Activated naive CD8-positive, alpha-beta T cell treated with anti-CD3 and anti-CD28 coated beads, Interleukin-2, amount 50 U/mL, for 16 hours (primary cell): ENCODE measurements at regions not wholly inside any gene's neighbourhood (a gene's known extent, or its start where the extent isn't known, plus 50 kb on each side); places are given as distances from the start of the nearest gene placed in this dataset.
"Not testable (repeated sequence)": the region's sequence is repeated elsewhere in the genome, so short reads cannot be mapped to it uniquely, and the experiment has no call there.

ENCODE experiments used
- DNase-seq: peaks from one replicate; pipeline ENCODE4 v3.0.0-alpha.2; 2020; ENCODE audit warnings: low read depth, low spot score

DNA sequence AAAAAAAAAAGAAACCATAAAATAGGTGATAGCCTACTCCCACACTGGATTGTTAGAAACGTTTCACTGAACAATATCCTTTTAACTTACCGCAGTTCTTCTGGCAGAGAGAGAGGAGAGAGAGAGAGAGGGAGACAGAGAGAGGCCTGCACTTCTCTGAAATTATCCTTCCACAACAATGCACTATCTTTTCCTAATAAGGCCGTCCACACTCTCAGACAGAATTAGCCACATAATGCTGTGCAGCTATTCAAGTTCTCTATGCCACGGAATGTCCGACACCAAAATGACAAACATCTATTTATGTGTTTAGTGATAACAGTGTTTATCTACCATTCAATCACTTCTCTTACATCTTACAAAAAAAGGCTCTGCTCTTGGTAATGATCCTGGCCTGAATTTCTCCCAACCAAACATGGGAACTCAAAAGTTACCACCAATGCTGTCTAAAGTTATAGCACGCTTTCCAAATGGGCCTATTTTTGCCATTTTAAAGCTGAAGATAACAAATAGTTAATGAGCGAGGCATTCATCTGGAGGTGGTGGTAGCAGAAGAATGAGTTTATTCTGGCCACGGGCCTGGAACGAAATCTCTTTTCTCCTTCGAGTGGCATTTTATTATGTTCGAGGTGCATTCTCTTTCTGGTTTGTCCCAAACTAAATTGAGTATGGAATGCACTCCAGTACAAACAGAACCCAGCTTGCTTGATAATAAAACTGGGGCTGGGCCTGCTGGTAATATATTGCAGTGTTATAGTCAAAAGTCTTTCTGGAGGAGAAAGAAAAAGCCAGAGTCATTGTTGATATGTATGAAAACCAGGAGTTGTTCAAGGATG lies 160.2 kb upstream of the SVIL start:
- no peak for DNase-seq

DNA sequence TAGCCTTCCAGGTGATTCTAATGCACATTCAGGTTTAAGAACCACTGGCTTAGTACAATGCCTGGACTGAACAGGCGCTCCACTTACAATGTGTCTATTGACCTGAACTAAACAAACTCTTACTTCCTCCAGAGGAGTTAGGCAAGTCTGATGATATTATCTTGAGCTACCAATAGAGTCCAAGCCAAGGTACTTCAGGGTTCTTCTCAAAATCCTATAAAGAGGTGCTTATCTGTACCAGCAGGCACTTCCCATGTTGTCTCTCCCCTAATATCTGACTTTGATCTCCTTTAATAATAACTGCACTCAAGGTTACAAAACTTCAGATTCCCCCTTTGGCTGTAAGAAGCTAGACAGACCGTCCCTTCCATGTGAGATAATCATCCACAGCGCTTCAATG lies 157.0 kb upstream of the SVIL start:
- DNase-seq, result no peak

DNA sequence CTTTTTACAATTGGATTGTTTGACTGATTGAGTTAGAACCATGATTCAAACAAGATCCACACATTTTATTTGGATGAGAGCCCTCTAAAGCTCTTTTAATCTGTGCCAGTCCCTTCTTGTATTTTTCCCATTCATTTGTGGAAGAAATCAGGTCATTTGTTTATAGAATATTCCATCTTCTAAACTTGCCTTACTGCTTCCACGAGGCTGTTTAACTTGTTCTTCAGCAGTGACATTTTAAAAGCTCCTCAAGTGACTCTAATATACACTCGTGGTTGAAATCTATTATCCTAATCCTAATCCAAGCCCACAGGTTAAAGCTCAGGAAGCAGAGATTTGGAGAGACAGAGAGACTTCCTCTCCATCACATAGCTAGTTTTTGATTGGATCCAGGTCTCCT lies 155.4 kb upstream of the SVIL start:
- no peak for DNase-seq

DNA sequence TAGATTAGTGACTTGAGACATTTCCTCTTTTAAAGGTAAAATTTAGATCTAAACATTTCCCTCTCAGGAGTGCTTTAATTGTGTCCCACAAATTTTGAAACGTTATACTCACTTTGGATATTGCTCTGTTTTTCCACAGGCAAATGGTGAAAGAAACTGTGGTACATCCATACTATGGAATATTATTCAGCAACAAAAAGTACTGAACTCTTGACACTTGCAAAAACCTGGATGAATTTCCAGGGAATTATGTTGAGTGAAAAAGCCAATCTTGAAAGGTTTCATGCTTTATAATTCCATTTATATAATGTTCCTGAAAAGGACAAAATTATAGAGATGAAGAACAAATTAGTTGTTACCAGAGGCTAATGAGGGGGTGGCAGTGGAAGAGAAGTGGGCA lies 153.3 kb upstream of the SVIL start:
- DNase-seq, result no peak

DNA sequence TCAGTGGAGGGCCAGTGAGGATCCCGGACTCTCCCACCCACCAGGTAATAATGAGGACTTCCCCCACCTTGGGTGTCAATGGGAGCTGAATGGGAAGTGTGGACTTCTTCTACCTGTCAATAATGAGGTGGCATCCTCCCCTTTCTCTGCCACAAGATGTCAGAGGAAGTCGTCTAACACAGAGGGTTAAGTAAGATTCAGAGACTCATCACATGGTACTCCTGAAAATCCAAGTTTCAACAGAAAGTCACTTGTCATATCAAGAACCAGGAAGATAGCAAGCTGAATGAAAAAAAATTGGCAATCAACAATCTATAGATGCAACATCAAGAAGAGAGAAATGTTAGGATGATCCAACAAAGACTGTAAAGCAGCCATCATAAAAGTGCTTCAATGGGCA lies 150.9 kb upstream of the SVIL start:
- no peak for DNase-seq

DNA sequence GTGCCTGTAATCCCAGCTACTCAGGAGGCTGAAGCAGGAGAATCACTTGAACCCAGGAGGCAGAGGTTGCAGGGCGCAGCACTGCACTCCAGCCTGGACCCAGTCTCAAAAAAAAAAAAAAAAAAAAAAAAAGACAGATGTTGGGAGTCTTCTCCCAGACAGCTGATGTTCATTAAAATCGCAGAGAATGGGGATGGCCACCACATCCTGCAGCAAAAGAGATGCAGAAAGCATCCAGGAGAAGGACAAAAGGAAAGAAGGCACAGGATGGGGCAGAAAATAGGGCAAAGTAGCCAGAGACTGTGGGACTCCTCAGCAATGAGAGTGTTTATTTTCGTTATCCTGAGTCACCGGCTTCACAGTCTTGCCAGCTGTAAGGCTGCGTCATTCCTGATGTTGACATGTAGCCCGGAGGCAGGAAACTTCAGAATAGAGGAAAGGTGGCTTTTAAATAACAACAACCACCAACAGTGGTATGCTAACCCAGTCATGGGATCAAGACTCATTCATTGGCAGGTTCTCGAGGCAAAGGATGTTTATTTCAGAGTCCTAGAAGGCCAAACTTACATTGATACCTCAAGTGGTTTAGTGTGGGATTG lies 149.5 kb upstream of the SVIL start:
- no peak for DNase-seq

DNA sequence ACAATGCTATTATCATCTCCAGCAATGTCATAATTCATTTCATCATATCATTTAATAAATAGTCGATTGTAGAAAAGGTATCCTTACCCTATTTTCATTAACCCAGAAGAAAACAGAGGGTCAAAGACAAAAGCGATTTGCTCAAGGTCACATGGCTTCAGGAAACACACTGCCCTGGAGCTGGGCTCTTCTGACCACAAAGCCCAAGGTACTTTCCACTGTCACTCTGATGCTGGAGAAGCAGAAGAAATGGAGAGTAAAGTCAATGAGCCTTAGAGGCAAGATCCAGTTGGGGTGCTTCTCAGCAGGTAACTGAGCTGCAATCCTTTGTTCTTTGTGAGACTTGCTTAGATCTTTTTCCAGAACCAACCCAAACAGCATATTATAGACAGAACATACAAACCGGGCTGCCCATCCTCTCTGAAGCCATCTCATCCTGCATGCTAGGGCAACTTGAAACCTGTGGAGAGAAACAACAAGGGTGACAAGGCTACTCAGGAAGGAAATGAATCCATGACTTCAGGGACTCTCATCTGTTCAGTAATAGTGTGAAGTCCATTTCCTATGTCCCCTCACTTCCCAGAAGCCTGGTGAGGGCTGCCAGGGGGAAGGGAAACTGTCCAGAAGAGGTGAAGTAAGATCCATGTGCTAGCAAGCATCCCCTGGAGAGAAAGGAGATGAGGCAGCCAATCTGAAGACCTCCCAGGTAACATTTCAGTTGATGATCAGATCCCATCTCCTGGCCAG lies 148.6 kb upstream of the SVIL start:
- DNase-seq, result no peak

DNA sequence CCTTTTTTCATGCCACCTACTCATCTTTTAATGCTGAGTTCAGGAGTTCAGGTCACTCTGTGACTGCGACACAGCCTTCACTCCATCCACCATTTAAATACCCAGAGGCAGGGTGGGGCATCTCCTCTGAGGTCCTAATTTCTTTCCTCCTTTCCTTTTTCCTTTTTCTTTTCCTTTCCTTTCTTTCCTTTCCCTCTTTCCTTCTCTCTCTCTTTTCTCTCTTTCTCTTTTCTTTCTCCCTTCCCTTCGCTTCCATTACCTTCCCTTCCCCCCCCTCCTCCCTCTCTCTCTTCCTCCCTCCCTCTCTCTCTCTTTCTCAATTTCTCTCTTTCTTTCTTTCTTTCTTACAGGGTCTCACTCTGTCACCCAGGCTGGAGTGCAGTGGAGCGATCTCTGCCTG lies 145.9 kb upstream of the SVIL start:
- DNase-seq, result no peak

DNA sequence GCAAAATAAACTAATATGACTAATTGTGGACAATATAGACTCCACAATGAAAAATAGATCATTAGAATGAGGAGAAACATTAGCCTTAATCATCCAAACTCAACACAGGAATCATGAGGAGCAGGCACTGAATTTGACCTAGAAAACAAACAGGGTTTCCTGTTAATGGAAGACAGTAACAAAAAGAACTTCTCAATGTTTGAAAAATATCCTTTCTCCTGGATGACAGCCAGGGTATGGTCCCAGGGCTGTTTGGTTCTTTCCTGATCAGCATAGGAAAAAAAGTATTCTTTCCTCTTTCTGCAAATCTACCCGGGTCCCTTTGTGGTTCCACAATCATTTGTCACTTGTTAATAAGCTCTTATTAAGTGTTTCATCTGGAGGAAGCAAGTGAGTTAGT lies 145.3 kb upstream of the SVIL start:
- DNase-seq, result no peak

DNA sequence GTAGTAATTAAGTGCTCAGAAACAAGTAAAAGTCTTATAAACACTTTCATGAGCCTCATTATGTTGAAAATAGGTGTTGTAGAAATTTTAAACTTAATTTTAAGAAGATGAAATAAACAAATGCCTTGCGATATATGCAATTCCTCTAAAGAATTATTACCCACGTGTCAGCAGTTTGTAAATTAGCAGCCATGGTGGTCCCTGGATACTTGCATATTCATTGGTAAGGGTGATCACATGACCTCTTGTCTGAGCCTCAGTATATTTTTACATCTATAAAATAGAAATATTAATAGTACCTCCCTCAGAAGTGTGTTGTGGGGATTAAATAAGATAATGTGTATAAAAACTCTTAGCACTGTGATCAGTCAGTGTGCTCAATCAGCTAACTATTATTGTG lies 141.5 kb upstream of the SVIL start:
- DNase-seq, result no peak

DNA sequence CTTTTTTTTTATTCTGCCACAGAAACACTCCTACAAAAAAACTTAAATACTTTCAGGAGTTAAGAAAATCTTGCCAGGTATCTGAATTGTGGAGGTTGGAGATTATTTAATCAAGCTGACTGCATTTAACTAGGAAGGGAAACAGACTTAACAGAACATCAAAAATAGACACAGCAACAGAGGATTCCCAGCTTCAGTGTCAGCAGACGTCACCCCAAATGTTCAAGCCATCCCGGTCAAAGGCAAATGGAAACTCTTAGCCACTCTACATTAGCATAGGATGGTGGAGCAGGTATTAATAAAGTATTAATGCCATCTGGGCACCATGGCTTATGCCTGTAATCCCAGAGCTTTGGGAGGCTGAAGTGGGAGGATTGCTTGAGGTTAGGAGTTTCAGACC lies 139.7 kb upstream of the SVIL start:
- no peak for DNase-seq

DNA sequence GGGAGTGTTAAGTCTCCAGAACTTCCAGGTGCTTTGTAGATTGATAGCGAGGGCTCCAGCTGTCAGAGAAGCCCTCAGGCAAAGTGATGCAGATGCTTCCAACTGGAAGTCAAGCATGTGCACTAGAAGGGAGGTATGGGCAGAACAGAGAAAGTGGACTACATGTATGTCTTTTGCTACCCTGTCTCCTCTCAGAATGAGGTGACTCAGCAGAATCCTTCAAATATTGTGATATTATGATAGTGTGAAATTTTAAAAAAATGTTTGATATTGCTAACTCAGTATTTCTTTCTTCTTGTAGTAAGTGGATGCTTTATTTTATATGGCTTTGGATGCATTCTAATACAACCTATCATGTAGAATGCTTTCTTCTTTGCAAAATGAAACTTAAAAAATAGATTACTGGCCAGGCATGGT lies 138.9 kb upstream of the SVIL start:
- DNase-seq, result no peak

DNA sequence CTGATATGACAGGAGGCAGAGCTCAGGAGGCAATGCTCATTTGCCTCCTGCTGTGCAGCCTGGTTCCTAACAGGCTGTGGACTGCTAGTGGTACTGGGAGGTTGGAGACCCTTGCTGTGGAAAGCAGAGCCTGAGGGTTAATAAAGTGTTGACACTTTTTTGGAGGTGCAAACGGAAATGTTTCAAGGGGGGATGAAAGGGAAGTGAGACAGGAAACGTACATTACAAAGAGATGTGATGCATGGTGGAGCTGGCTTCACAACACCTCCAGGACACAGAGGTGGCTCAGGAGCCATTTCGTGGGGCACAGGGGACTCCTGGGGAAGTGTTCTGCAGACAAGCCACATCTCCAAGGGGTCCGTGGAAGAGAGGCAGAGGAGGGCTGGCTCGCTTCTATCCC lies 137.6 kb upstream of the SVIL start:
- no peak for DNase-seq

DNA sequence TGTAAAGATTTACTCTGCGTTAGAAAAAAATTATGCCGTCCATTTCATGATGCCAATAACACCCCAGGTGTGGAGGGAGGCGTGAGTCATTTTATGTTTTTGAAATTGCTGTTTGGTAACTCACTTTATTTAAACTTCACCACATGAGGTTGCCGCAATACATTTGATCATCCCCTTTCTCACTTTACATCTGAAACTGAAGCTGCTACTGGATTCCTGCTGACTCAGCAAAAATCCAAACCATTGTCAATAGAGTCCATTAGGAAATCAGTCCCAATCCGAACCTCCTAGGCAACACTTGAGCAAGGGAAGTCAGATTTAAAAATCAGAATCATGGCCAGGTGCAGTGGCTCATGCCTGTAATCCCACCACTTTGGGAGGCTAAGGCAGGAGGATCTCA lies 136.6 kb upstream of the SVIL start:
- no peak for DNase-seq

DNA sequence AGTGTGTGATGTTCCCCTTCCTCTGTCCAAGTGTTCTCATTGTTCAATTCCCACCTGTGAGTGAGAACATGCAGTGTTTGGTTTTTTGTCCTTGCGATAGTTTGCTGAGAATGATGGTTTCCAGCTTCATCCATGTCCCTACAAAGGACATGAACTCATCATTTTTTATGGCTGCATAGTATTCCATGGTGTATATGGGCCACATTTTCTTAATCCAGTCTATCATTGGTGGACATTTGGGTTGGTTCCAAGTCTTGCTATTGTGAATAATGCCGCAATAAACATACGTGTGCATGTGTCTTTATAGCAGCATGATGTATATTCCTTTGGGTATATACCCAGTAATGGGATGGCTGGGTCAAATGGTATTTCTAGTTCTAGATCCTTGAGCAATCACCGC lies 134.5 kb upstream of the SVIL start:
- DNase-seq, result not testable (repeated sequence)

DNA sequence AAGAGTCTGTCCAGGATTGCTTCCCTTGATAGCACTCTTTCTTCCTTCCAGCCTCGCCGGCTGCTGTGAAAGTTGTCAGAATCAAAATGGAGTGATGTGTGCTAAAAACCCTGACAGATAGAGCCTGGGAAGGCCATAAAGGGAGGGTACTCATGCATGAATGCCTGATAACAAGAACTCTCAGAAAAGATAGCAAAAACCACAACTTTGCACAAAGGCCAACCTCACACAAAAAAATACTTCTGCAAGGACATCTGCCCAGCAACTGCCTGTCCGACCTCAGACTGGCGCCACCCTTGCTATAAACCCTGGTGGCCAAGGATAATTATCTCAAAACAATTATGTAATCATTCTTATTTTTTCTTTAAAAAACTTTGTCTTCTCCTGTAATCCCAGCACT lies 133.2 kb upstream of the SVIL start:
- no peak for DNase-seq

DNA sequence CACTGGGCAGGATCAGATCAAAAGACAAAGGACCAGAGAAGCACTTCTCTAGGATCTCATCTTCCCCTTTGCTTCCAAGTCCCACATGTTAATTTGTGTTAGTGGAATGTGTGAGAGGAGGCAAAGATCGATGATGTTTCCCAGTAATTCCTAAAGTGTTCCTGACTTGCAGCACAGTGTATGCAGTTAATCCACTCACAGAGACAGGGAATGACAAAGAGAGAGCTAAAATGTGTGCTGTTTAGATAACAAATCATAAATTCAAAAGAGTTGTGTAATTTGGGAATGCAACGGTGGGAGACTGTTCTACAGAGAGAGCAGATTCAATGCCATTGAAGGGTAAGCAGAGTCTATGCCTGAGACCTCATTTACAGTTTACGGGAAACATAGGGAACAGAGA lies 132.0 kb upstream of the SVIL start:
- no peak for DNase-seq

DNA sequence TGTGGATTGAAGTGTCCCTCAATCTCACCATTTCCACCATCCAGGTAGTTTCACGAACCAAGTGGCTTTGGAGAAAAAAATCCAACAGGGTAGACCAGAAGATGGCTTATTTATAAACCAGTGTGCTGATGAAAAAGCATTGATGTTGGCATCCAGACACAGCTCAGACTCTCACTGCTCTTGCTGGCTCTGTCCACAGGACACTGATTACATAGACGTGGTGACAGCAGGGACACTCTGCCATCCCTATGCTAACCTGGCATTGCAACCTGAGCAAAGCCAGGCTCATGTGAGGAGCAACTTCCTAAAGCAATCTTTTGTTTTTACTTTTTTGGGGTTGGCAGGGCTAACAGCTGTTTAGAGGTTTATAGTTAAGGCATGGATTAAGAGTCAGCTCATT lies 130.6 kb upstream of the SVIL start:
- DNase-seq, result no peak

DNA sequence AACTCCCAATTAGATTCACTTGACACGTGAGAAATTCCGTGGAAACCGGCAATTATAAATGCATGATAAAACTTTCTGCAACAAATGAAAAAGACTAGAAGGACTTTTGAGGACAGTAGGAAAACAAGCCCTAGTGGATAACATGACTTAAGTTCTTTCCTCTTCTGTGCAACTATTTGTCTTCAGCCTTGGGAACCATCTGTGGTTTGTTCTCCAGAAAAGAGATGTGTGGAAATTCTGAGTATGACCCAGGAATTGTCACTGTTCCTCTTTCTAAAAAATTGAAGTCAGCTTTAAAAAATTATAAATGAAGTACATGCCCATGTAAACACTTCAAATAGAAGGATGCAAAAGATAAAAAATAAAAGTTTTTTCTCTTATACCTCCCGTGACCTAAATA lies 128.6 kb upstream of the SVIL start:
- DNase-seq, result no peak

DNA sequence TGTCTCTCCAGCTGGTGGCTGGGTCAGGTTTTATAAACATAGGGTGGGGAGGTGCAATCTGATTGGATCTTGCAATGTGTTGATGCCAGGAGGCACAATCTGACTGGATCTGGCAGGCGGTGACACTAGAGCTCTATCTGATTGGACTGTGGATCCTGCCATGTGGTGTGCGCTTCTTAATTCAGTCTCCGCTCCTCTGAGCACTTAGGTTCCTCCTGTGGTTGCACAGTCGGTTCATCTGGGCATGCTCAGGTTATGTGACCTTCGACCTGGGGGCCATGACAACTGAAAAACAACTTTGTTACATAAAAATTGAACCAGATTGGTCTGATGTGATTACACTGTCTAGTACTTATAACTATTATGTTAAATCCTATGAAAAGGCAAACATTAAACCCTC lies 127.1 kb upstream of the SVIL start:
- no peak for DNase-seq

DNA sequence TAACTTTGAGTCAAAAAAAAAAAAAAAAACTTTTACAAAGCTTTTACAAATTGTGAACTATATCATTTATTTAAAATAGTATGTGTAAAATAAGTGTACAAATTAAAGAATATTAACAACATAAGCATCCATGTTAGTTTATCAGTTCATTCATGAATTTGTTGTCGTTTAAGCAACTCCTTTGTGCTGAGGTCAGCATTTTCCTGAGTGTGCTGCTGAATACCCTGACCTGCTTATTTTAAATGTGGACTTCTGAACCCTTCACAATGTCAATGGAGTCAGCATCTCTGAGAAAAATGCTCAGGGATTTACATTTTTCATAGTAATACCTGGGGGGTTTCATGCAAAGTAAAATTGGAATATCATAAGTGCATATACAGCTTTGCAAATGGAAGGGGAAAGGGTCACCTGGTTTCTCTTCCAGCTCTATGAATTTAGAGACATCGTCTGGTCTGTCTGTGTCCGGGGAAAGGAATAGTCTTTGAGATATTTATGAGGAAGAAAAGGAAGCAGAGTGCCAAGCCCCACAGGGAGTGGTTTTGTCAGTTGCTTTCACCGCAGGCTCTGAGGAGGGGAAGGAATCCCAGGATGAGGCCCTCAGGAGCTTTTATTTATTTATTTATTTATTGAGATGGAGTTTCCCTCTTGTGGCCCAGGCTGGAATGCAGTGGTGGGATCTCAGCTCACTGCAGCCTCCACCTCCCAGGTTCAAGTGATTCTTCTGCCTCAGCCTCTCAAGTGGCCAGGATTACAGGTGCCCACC lies 125.5 kb upstream of the SVIL start:
- no peak for DNase-seq
